EH (cell line): ENCODE measurements at regions not wholly inside any gene's neighbourhood (a gene's known extent, or its start where the extent isn't known, plus 50 kb on each side); places are given as distances from the start of the nearest gene placed in this dataset.

Source experiments
- DNase-seq: peaks from one replicate; pipeline ENCODE4 v3.0.0-alpha.2; 2015; ENCODE audit warnings: low read depth

DNA sequence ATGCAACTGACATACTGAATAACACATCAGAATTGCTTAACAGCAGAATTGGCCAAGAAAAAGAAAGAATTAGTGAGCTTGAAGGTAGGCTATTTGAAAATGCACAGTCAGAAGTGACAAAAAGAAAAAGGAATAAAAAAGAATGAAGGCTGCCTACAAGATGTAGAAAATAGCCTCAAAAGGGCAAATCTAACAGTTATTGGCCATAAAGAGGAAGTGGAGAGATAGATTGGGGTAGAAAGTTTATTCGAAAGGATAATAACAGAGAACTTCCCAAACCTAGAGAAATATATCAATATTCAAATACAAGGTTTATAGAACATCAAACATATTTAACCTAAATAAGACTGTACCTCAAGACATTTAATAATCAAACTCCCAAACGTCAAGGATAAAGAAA is 67.5 kb downstream of the ATP6V1G3 start:
- no peak for DNase-seq

DNA sequence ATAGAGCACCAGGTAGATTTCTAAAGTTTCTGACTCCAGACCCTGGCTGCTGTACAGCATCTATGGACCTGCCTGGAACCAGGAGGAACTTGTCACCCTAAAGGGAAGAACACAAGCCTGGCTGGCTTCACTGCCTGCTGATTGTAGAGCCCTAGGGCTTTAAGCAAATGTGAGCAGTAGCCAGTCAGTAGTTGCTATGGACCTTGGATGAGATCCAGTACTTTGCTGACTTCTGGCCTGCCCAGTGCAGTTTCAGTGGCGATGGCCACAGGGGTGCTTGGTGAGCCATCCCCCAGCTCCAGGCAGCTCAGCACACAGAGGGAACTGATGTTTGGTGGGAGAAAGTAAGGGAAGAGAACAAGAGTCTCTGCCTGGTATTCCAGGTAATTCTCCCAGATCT is 68.4 kb downstream of the ATP6V1G3 start:
- DNase-seq, result peak; percentile 44

DNA sequence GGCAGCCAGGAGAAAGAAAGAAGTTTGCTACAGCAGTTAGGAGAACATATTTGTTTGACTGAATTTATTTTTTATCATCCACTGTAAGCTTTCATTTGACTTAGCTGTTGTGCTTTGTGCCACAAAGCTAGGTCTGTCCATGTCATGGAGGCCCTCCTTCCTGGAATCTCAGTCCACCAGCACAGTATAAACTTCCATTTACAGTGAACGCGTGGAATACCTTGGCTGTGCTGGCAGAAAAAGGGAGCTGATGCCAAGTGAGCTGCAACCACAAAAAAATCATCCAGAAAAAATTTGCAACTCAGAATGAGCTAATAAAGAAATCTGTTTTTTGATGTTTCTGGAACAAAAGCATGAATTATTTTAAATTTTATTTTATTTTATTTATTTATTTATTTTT is 72.6 kb downstream of the ATP6V1G3 start:
- peak; percentile 45 for DNase-seq

DNA sequence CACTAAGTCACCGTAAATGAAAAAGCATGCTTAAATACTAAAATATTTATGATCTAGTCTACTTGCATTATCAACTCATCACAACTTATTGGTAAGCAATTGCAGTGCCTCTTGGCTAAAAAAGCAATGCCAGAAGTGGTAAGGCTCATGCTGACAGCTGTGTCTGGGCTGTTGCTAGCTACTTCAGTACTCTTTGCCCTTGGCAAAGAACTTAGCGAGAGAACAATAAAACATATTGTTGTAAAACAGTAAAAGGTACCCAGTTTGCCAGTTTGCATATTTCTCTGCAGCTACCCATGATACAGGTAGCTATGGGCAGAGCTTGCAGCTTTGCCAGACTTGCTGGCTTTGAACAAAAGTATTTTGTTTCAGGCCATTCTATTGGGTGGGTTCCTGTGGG is 73.1 kb downstream of the ATP6V1G3 start:
- DNase-seq, result no peak

DNA sequence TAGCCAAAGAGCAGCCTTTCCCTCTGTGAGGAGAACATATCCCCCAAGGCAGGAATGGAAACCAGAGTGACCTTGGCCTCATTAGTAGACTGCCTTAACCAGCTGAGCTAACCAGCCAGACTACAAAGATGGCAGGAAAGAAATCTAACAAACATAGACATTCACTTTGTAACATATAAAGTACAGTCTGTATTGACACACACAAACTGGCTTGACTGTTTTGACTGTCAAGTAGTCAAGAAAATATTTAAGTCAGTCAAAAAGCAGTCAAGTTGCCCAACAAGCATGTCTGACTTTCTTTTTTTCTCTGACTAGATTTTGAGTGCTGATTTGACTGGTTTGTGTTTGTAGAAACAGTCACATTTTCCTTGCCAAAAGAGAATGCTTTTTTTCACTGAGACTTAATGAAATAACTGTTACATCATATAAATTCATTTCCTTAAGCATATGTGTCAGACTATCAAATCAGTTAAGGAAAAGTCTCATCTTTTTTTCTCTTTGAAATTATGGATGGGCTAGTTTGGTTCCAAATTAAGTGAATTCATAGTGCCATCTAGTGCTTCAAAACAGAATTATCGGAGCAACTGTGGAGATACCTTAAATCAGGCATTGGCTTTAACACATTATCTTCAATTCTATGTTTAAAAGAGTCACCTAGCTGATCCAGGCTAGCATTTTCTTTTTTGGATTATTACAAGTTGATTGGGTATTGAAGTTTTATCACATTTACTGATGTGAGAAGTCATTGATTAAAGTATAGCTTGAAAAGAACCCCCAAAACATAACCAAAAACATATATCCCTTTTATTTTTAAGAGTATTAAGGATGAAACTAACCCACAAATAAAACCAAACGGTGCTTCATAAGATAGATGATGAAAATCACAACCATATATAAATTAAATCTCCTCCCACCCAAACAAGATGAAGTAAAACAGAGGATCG is 75.0 kb downstream of the ATP6V1G3 start:
- peak; percentile 82 for DNase-seq

DNA sequence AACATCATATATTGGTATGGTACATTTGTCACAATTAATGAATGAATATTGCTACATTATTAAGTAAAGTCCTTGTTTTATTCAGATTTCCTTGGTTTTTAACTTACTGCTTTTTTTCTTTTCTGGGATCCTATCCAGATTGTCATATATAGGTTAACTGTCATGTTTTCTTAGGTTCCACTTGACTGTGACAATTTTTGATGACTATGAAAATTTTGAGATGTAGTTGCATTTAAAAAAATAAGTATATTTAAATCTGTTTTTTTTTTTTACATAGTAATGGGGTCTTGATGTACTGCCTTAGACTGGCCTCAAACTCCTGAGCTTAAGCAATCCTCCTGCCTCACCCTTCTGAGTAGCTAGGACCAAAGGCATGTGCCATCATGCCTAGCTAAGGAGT is 76.8 kb downstream of the ATP6V1G3 start:
- DNase-seq, result no peak

DNA sequence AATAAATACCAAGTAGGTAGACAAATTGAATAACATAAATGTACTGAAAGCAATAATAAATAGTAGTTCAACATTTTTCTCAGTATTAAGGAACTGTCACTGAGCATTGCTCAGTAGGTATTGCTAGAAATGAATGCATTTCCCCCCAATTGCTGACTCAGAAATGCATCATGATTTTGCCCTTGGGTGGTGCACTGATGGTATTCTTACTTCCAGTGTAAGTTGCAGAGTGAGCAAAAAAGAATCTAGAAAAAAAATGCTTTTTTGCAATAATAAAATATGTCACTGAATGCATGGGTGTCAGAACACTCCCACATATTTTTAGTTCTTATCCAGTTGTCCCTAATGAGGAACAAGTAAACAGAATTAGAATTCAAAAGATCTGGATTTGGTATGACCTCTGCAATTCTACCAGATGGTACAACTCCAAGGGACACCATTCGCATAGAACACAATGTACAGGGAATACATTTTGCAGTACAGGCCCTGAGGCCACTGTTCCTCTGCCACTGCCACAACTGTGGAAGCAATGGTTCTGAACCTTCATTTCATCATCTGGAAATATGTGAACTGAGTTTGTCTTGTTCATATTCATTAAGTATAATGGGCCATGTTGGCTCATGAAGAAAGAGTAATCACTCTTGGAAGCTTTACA is 78.0 kb downstream of the ATP6V1G3 start:
- DNase-seq, result peak; percentile 75

DNA sequence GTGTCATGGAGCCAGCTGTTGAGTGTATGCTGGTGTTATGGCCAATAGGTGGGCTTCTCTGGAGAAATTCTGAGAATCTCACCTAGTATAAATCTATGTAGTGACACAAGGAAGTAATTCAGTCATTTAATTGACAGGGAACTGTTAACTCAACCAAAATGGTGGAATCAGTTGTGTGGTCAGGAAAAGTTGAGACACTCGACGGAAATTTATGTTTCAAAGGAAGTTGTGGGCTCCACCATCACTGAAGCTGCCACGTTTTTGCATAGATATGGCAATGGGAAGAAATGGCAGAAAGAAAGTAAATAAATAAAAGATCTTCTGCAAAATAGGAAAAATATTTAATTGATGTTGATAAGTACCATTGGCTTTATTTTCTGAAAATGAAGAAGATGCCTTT is 84.5 kb downstream of the ATP6V1G3 start:
- DNase-seq, result no peak

DNA sequence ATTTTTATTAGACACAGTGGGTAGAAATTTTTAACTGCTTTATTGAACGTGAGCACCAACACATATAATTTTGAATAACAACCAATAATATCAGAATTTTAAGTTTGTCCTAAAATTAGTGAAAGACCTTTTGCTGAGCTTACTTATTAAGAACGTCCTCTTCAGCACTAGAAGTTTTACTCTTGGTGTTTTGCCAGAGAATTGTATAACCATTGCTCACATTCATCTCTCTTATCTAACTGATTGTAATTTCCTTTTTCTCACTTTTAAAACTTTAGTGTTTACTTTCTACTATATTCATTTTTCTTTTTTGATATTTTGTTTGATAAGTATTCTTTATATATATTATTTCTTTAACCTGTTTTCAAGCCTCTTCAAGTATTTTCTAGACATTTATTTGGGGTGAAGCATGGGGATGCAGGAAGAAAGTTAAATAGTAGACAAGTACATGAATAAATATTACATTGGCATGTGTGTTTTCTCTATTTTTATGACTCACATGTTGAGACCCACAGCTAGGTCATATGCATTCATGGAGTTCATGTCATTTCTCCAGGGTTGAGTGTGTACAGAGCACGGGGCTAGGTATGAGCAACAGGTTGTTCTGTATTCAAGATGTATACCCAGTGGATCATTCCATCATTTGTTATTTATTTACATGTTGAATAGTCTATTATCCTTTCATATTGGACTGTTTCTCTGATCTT is 90.6 kb downstream of the ATP6V1G3 start:
- peak; percentile 72 for DNase-seq

DNA sequence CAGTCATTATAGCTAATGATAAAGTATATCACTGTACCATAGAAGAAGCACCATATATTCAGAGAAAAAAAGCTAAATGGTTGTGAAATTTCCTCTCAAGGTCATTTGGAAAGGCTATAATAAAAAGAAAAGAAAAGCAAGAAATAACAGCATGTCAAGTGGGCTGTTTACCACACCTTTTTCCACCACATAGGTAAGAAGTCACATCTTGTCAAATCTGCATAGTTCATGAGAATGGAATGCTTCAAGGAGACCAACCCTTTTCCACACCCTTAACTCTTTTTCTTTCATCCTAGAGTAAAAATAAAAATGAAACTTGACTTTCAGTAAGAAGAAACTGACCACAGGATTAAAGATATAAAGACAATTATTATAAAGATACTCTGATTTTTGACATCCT is 91.2 kb downstream of the ATP6V1G3 start:
- DNase-seq, result no peak

DNA sequence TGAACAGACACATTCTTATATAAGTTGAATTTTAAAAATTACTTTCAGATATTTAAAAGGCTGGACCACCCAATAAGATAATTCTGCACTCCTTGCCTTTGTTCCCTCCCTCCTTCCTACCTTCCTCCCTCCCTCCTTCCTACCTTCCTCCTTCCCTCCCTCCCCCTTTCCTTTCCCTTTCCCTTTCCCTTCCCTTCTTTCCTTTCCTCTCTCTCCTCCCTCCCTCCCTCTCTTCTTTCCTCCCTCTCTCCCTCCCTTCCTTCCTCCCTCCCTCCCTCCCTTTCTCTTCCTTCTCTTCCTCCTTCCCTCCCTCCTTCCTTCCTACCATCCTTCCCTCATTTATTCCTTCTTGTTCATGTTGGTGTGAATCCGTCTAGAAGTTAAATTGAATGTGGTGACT is 93.0 kb downstream of the ATP6V1G3 start:
- no peak for DNase-seq

DNA sequence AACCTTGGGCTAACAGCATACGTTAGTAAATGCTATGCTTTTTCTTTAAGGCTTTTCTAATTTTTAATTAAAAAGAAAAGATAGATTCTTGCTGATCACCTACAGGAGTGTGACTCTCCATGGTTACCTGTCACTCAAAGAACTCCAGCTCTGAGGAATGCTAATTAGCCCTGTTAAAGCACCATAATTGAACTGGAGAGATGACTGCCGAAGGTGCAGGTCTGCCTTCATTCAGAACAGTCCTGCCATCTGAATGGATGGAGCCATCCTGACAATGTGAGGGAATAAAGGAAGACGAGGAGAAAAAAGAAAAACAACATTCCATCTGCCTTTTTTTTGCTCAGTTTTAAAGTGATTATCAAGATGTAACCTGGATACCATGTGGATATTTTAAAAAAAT is 94.6 kb downstream of the ATP6V1G3 start:
- no peak for DNase-seq

DNA sequence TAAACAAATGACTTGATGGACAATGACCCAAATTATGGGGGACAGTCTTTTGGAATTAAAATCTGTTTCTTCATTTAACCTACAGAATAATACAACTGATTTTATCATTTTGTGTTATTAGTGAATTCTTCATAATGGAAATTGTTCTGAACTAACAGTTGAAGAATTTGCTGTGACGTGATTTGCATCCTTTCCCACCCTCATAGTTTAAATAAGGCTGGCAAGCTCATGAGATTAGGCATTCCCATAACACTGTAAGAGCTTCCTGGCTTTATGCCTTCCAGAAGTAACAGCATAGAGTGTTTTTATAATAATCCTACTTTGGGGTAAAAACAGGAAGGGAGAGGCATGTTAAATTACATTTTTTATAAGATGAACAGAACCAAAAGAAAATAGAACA is 95.7 kb downstream of the ATP6V1G3 start:
- DNase-seq, result peak; percentile 92

DNA sequence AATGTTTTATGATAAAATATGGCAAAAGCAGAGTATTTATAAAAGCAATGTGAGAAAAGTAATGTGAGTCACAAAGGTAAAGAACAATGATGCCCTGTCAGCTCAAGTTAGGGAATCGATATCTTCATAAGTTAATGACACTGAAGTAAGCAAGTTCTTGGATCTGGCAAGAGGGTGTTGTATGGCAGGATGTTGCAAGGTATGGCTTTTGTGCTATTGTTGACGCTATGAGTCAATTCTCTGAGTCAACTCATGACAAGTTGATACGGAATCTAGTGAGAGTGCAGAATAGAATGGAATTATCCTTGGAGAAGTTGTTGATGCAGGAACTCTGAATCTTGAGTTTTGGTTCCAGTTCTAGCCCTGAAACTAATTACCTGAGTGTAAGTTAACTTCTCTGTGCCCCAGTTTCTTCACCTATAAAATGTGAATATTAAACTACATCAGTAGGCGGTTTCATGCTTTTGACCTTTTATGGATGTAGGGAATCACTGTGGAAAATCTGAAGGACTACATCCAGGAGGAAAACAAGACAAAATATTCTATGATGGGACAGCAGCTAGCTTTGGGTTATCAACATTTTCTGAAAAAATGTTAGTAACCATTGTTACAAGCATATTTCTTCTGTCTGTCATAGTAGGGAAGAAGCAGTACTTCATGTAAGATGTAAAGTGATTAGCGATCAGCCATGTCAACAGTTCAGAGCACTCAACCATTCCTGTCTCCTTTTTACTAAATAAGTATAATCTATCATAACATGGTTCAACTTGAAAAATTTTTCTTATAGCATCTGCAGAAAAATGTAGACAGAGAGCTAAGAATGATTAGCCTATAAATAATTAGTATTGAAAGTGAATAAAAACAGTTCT is 96.9 kb downstream of the ATP6V1G3 start:
- peak; percentile 95 for DNase-seq

DNA sequence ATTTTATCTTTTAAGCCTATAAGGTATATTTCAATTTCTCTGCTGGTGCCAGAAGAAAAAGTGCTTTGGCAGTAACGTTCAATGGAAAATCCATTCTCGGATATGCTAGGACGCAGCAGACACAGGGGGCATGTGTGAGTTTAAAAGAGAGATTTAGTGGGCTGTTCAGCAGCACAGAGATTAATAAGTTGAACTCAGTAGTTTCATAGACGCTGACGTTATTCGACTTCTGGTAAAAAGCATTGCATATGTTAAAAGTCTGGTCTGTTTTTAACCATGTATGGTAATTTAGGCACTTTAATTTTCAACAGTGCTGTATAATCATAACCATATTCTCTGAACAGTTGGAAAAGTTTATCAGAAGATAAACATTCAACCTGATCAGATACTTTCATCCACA is 99.6 kb downstream of the ATP6V1G3 start:
- no peak for DNase-seq

DNA sequence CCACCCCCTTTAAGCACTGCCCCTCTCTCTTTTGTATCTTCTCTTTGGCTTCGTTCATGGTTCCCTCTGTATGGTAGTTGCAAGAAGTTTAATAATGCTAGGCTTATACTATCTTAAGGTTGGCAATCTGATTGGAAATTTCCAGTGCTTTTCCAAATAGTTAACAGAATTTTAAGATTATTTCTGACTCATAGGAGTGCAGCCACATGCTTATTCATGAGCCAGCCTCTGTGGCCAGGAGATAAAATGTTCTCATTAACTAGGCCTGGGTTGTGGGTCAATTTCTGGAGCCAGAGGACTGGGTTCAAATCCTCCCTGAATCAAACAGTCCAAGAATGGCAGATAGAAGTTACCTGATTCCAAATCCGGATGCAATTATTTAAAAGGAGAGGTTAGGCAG is 103.1 kb downstream of the ATP6V1G3 start:
- peak; percentile 38 for DNase-seq

DNA sequence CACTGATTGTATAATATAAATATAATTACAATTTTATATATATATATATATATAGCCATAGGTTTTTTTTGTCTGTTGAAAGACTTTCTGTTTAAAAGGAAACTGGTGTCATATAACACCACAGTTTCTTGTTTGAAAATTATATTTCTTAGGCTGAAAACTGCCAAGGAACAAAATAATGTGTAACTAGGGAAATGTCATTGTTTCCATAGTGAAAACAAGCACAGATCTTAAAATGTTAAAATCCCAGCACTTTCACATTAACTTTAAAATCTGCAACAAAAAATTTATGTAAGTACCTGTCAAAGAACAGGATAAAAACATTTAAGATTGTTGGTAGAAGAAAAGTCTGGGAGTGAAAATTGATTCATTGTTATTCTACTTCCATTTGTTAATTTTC is 104.2 kb downstream of the ATP6V1G3 start:
- no peak for DNase-seq

DNA sequence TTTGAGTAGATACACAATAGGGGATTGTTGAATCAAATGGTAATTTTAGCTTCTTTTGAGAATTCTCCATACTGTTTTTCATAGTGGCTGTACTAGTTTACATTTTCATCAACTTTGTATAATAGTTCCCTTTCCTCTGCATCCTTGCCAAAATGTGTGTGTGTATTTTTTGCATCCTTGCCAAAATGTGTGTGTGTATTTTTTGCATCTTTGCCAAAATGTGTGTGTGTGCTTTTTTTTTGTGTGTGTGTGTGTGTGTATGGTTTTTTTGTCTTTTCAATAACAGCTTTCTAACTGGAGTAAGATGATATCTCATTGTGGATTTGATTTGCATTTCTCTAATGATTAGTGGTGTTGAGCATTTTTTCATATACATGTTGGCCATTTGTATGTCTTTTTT is 105.4 kb downstream of the ATP6V1G3 start:
- no peak for DNase-seq

DNA sequence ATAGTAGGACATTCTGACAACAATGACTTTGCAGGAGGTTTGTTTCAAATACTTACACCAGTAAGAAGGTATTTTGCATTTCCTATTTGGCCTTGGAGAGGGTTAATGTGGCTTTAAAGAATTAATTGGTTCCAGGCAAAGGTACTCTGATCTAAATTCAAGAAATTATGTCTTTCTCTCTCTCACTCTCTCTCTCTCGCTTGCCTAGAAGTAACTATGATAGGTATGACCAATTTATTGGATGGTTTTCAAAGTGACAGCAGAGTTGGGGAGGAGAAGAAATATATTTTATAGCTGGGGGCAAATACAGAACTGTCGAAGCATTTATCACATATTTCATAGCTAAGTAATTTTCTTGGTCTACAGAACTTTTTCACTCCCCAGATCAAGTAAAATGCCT is 116.0 kb downstream of the ATP6V1G3 start:
- no peak for DNase-seq

DNA sequence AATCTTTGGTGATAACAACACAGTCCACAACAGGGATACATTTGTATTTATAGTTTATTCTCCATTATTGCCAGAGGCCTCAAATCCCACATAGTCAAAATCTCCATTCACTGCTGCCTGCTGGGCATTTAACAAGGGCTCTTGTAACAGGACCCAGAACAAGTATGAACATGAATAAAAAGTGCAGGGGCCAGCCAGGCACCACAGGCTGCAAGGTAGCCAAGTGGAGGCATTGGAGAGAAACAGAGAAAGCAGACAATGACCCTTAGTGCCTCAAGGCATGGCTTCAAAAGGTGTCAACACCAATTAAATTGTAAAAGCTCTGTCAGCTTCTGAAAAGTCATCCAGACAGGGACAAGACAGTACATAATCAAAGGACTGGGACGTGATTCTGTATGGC is 116.8 kb downstream of the ATP6V1G3 start:
- DNase-seq, result no peak

DNA sequence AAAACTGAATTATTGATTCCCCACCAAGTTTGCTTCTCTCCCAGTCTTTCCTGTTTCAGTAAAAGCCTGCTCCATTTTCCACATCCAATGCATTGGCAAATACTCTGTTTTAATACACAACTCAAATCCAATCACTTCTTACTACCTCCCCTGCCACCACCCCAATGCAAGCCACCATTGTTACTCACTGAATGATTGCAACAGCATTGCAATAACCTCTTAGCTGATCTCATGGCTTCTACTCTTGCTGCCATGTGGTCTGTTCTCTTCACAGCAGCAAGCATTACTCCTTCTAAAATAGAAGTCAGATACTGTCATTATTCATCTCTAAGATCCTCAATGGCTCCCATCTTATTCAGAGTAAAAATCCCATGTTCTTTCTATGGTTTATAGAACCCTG is 123.4 kb downstream of the ATP6V1G3 start:
- DNase-seq, result peak; percentile 8

DNA sequence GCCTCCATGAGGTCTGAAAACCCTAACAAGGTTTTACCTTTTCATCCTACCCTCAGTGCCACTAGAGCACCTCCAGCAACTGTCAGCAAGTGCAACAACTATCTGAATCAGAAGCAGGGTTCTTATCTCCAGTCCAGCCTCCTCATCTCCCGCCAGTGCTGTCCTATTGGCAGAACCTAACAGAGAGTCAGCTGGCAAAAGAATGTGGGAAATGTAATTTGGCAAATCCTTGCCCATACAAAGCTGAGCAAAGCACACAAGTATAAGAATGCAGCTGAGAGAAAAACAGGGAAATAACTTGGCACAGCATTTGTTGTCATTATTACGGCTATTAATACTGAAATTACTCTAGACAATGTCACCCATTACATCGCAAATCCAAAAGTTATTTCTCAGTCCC is 124.2 kb downstream of the ATP6V1G3 start:
- peak; percentile 71 for DNase-seq
